H1 (cell line): ENCODE measurements at regions not wholly inside any gene's neighbourhood (a gene's known extent, or its start where the extent isn't known, plus 50 kb on each side); places are given as distances from the start of the nearest gene placed in this dataset.

Experiments used
- CTCF ChIA-PET: fragments of 300-600 bp; sonication (Branson Sonifier 250); formaldehyde crosslinking; loops from one replicate; lab custom pipeline; 2021; ENCODE audit not compliant: partially characterized antibody; lab: Charles Lee
- POLR2A ChIA-PET: fragments of 300-600 bp; sonication (Branson Sonifier 250); formaldehyde crosslinking; loops from one replicate; lab custom pipeline; 2021; ENCODE audit warnings: inconsistent platforms; ENCODE audit not compliant: partially characterized antibody; lab: Charles Lee
- DNase-seq, 2 experiments: peaks; one replicate each; pipeline versions ENCODE4 v3.0.0 to v3.0.0-alpha.2; 2010 to 2022; ENCODE audit warnings: low spot score in 2 of 2, low read depth in 1 of 2, mixed read lengths in 1 of 2
- FAIRE-seq: peaks from 2 replicates; lab custom pipeline; 2011; peaks lifted over from hg19 to GRCh38; lab: Jason Lieb, UNC
- H2AFZ ChIP-seq: 2 replicates; pipeline ENCODE4 v1.8.1; 2012; ENCODE audit warnings: low read length, inconsistent platforms
- H2AK5ac ChIP-seq: 2 replicates; pipeline ENCODE4 v1.6.1; 2013; ENCODE audit warnings: low read depth, low read length
- H2BK120ac ChIP-seq: replicated peaks from 2 replicates; pipeline ENCODE3; 2013; ENCODE audit warnings: low read depth, low read length, inconsistent platforms
- H2BK12ac ChIP-seq: 2 replicates; pipeline ENCODE4 v1.6.1; 2013; ENCODE audit warnings: low read depth, low read length
- H2BK15ac ChIP-seq: 2 replicates; pipeline ENCODE4 v1.6.1; 2013; ENCODE audit warnings: low read length
- H2BK20ac ChIP-seq: 2 replicates; pipeline ENCODE4 v1.6.1; 2013; ENCODE audit warnings: low read length
- H2BK5ac ChIP-seq: 2 replicates; pipeline ENCODE4 v1.6.1; 2013; ENCODE audit warnings: low read depth, low read length
- H3K14ac ChIP-seq: 2 replicates; pipeline ENCODE4 v1.6.1; 2013; ENCODE audit warnings: inconsistent platforms; ENCODE audit not compliant: insufficient read length
- H3K18ac ChIP-seq: 2 replicates; pipeline ENCODE4 v1.6.1; 2013; ENCODE audit warnings: low read length; ENCODE audit errors: extremely low read depth
- H3K23ac ChIP-seq: 2 replicates; pipeline ENCODE4 v1.6.1; 2013; ENCODE audit warnings: inconsistent platforms; ENCODE audit not compliant: insufficient read length
- H3K23me2 ChIP-seq: 2 replicates; pipeline ENCODE4 v1.6.1; 2013; ENCODE audit warnings: low read depth, low read length
- H3K27ac ChIP-seq: 2 replicates; pipeline ENCODE4 v1.6.1; 2011; ENCODE audit warnings: low read depth, low read length, inconsistent platforms
- H3K27me3 ChIP-seq, 4 experiments: replicated peaks in 1 of 4; 1 replicate in 1 of 4; 2 replicates in 3 of 4; pipeline versions ENCODE4 v1.6.1 to v1.8.1; 2011 to 2013; ENCODE audit warnings: low read length in 3 of 4, mild to moderate bottlenecking in 3 of 4, inconsistent platforms in 2 of 4, mixed read lengths in 2 of 4, moderate library complexity in 1 of 4; ENCODE audit not compliant: control insufficient read depth in 3 of 4, insufficient read depth in 3 of 4; ENCODE audit errors: extremely low read depth in 1 of 4
- H3K36me3 ChIP-seq, 4 experiments: 2 replicates each; pipeline versions ENCODE4 v1.6.1 to v1.8.1; 2011 to 2013; ENCODE audit warnings: mild to moderate bottlenecking in 4 of 4, low read length in 3 of 4, moderate library complexity in 2 of 4, control low read depth in 1 of 4, inconsistent platforms in 1 of 4; ENCODE audit not compliant: insufficient read depth in 4 of 4, control insufficient read depth in 2 of 4
- H3K4ac ChIP-seq: replicated peaks from 2 replicates; pipeline ENCODE3; 2013; ENCODE audit warnings: low read length, low read depth, mixed read lengths, inconsistent platforms; ENCODE audit not compliant: insufficient read length
- H3K4me1 ChIP-seq, 4 experiments: replicated peaks in 1 of 4; 1 replicate in 1 of 4; 2 replicates in 3 of 4; pipeline versions ENCODE4 v1.6.1 to v1.8.1; 2011 to 2013; ENCODE audit warnings: low read length in 3 of 4, inconsistent platforms in 2 of 4, mixed read lengths in 1 of 4; ENCODE audit not compliant: insufficient read depth in 4 of 4, control insufficient read depth in 3 of 4
- H3K4me2 ChIP-seq, 2 experiments: 2 replicates each; pipeline versions ENCODE4 v1.6.1 to v1.8.1; 2011 to 2013; ENCODE audit warnings: low read depth in 2 of 2, low read length in 2 of 2, control low read depth in 1 of 2, inconsistent platforms in 1 of 2, mild to moderate bottlenecking in 1 of 2; ENCODE audit not compliant: insufficient read depth in 1 of 2
- H3K4me3 ChIP-seq, 4 experiments: fragments of 200-600, 300-600 bp in 1 of 4; sonication (generic), shearing (Covaris generic), sonication (Bioruptor Twin) in 1 of 4; 2 replicates each; pipeline versions ENCODE4 v1.5.1 to v1.8.1; 2011 to 2016; ENCODE audit warnings: low read length in 4 of 4, low read depth in 3 of 4, control low read depth in 2 of 4, inconsistent platforms in 2 of 4, mild to moderate bottlenecking in 2 of 4, mixed read lengths in 1 of 4, moderate library complexity in 1 of 4; ENCODE audit not compliant: insufficient read depth in 2 of 4; ENCODE audit errors: extremely low read depth in 1 of 4
- H3K56ac ChIP-seq: replicated peaks from 2 replicates; pipeline ENCODE3; 2013; ENCODE audit warnings: low read depth, mild to moderate bottlenecking, mixed read lengths, low read length, inconsistent platforms; ENCODE audit not compliant: insufficient read length
- H3K79me1 ChIP-seq: 2 replicates; pipeline ENCODE4 v1.6.1; 2013; ENCODE audit warnings: low read depth, low read length, control low read depth
- H3K79me2 ChIP-seq, 2 experiments: 2 replicates each; pipeline versions ENCODE4 v1.6.1 to v1.8.1; 2012 to 2013; ENCODE audit warnings: low read length in 2 of 2, mild to moderate bottlenecking in 2 of 2, inconsistent platforms in 1 of 2; ENCODE audit not compliant: insufficient read depth in 2 of 2, control insufficient read depth in 1 of 2
- H3K9ac ChIP-seq, 4 experiments: replicated peaks in 1 of 4; 1 replicate in 1 of 4; 2 replicates in 3 of 4; pipeline versions ENCODE4 v1.6.1 to v1.8.1; 2011 to 2013; ENCODE audit warnings: low read depth in 3 of 4, low read length in 3 of 4, control low read depth in 2 of 4, mild to moderate bottlenecking in 2 of 4, moderate library complexity in 2 of 4, inconsistent platforms in 1 of 4; ENCODE audit errors: extremely low read depth in 1 of 4
- H3K9me3 ChIP-seq, 2 experiments: 2 replicates each; pipeline versions ENCODE4 v1.6.1 to v1.8.1; 2012 to 2013; ENCODE audit warnings: mild to moderate bottlenecking in 2 of 2, moderate library complexity in 2 of 2, control low read depth in 1 of 2, inconsistent platforms in 1 of 2, low read depth in 1 of 2, low read length in 1 of 2, mixed read lengths in 1 of 2; ENCODE audit not compliant: insufficient read depth in 2 of 2
- H4K20me1 ChIP-seq, 2 experiments: replicated peaks in 1 of 2; 2 replicates each; pipeline versions ENCODE3 to v1.8.1; 2011 to 2013; ENCODE audit warnings: inconsistent platforms in 2 of 2, low read length in 2 of 2, mild to moderate bottlenecking in 1 of 2; ENCODE audit not compliant: insufficient read depth in 2 of 2, control insufficient read depth in 1 of 2
- H4K5ac ChIP-seq: 2 replicates; pipeline ENCODE4 v1.6.1; 2013; ENCODE audit warnings: low read length, low read depth, mixed read lengths, inconsistent platforms; ENCODE audit not compliant: insufficient read length
- H4K8ac ChIP-seq: 2 replicates; pipeline ENCODE4 v1.8.0; 2013; ENCODE audit warnings: mild to moderate bottlenecking, moderate library complexity, low read length, inconsistent platforms; ENCODE audit not compliant: insufficient read depth; ENCODE audit errors: extremely low read depth
- H4K91ac ChIP-seq: replicated peaks from 2 replicates; pipeline ENCODE3; 2013; ENCODE audit warnings: low read length, mixed read lengths, inconsistent platforms; ENCODE audit not compliant: insufficient read length
- EGR1 ChIP-seq: IDR thresholded peaks from 2 replicates; pipeline ENCODE4 v1.6.1; 2011; ENCODE audit warnings: low read depth, low read length, borderline replicate concordance
- HDAC6 ChIP-seq: IDR thresholded peaks from one replicate; pipeline ENCODE4 v1.7.1; 2012; ENCODE audit warnings: low read depth, mild to moderate bottlenecking, inconsistent platforms, low read length, moderate library complexity
- MAFK ChIP-seq: IDR thresholded peaks from 2 replicates; pipeline ENCODE4 v1.6.1; 2012; ENCODE audit warnings: low read depth, mild to moderate bottlenecking, improper control_type of control experiment, low read length
- RNF2 ChIP-seq: fragments of 200-900, 300-1000 bp; sonication (generic); IDR thresholded peaks from 2 replicates; pipeline ENCODE4 v1.7.1; 2016; ENCODE audit warnings: borderline replicate concordance, low read depth, mild to moderate bottlenecking, antibody characterized with exemption, low read length; ENCODE audit not compliant: poor library complexity, severe bottlenecking; ENCODE audit errors: missing control alignments
- WGBS, 2 experiments: shearing (Covaris generic) in 1 of 2; methylation state at CpG; one replicate each; pipeline versions ENCODE4 v1.1.6 to v1.1.7; 2013 to 2015; ENCODE audit warnings: low lambda C conversion rate in 2 of 2, mixed read lengths in 2 of 2, inconsistent platforms in 1 of 2, low coverage in 1 of 2, missing lambda C conversion rate in 1 of 2; ENCODE audit not compliant: insufficient replicate concordance in 2 of 2, insufficient coverage in 1 of 2, insufficient read length in 1 of 2; ENCODE audit errors: extremely low coverage in 1 of 2, missing lambda C conversion rate in 1 of 2; 5-methylcytosine and 5-hydroxymethylcytosine counted together

GRCh38 chr2:16736633-16737032 lies 71.0 kb upstream of the CYRIA start:
- no peak overlapping the region for H2BK15ac ChIP-seq
- no peak overlapping the region for H3K18ac ChIP-seq
- no peak overlapping the region for H2BK20ac ChIP-seq
- H3K23me2 ChIP-seq: no peaks in the 10 kb centered on the region
- no peak overlapping the region for H2BK5ac ChIP-seq
- no peak overlapping the region for H3K27ac ChIP-seq
- H3K9me3 ChIP-seq: no peaks in the 10 kb centered on the region
- DNase-seq (no peak), FAIRE-seq (no peak)
- H3K4me3 ChIP-seq: no peak overlapping the region
- no peak overlapping the region for H4K5ac ChIP-seq
- no peak overlapping the region for H2AFZ ChIP-seq
- H3K4me2 ChIP-seq: no peak overlapping the region
- no peak overlapping the region for H4K8ac ChIP-seq
- no peak overlapping the region for H3K23ac ChIP-seq
- no peaks in the 10 kb centered on the region for H3K36me3 ChIP-seq
- H3K9ac ChIP-seq: no peak overlapping the region
- no peak overlapping the region for H3K56ac ChIP-seq
- H3K4ac ChIP-seq: no peak overlapping the region
- no peak overlapping the region for H2BK12ac ChIP-seq
- no peak overlapping the region for H2AK5ac ChIP-seq
- H3K79me1 ChIP-seq: no peaks in the 10 kb centered on the region
- no peaks in the 10 kb centered on the region for H3K79me2 ChIP-seq
- H2BK120ac ChIP-seq: no peak overlapping the region
- H4K91ac ChIP-seq: no peak overlapping the region
- no peaks in the 10 kb centered on the region for H3K4me1 ChIP-seq
- CTCF ChIA-PET: interaction anchor here (1.5 to 3.0 kb wide), 6 partner anchors 10 to 211 kb away, joined by 3 to 22 read pairs (median 10); no protein-coding TSS in a partner anchor
- no peaks in the 10 kb centered on the region for H4K20me1 ChIP-seq
- TF ChIP-seq EGR1 (no peak), RNF2 (no peak), MAFK (no peak), HDAC6 (no peak)
- POLR2A ChIA-PET: no interaction called here
- no peaks in the 10 kb centered on the region for H3K27me3 ChIP-seq
- 84% methylated on average over 2 of the region's 2 CpGs; no CpG with 5 or more reads in 1 of the 2 experiments for WGBS, 2 experiments
- H3K14ac ChIP-seq: no peak overlapping the region
